Skeletal muscle satellite cell (primary cell): ENCODE measurements at regions not wholly inside any gene's neighbourhood (a gene's known extent, or its start where the extent isn't known, plus 50 kb on each side); places are given as distances from the start of the nearest gene placed in this dataset.

Experiments used
- H3K27me3 ChIP-seq: 2 replicates; pipeline ENCODE4 v1.7.0; 2013; ENCODE audit warnings: low read length; ENCODE audit not compliant: control insufficient read depth, insufficient read depth
- H3K36me3 ChIP-seq: 2 replicates; pipeline ENCODE4 v1.7.0; 2013; ENCODE audit warnings: mild to moderate bottlenecking, control low read depth, low read length; ENCODE audit not compliant: insufficient read depth
- H3K4me1 ChIP-seq: 2 replicates; pipeline ENCODE4 v1.7.0; 2013; ENCODE audit warnings: low read length; ENCODE audit not compliant: control insufficient read depth, insufficient read depth
- H3K4me2 ChIP-seq: 2 replicates; pipeline ENCODE4 v1.7.0; 2013; ENCODE audit warnings: mild to moderate bottlenecking, low read length
- H3K4me3 ChIP-seq: 2 replicates; pipeline ENCODE4 v1.7.0; 2013; ENCODE audit warnings: low read length
- H3K9ac ChIP-seq: 2 replicates; pipeline ENCODE4 v1.7.0; 2013; ENCODE audit warnings: mild to moderate bottlenecking, low read depth, low read length, moderate library complexity
- H3K9me3 ChIP-seq: replicated peaks from 2 replicates; pipeline ENCODE4 v1.7.0; 2013; ENCODE audit warnings: mild to moderate bottlenecking, control low read depth, low read length

DNA sequence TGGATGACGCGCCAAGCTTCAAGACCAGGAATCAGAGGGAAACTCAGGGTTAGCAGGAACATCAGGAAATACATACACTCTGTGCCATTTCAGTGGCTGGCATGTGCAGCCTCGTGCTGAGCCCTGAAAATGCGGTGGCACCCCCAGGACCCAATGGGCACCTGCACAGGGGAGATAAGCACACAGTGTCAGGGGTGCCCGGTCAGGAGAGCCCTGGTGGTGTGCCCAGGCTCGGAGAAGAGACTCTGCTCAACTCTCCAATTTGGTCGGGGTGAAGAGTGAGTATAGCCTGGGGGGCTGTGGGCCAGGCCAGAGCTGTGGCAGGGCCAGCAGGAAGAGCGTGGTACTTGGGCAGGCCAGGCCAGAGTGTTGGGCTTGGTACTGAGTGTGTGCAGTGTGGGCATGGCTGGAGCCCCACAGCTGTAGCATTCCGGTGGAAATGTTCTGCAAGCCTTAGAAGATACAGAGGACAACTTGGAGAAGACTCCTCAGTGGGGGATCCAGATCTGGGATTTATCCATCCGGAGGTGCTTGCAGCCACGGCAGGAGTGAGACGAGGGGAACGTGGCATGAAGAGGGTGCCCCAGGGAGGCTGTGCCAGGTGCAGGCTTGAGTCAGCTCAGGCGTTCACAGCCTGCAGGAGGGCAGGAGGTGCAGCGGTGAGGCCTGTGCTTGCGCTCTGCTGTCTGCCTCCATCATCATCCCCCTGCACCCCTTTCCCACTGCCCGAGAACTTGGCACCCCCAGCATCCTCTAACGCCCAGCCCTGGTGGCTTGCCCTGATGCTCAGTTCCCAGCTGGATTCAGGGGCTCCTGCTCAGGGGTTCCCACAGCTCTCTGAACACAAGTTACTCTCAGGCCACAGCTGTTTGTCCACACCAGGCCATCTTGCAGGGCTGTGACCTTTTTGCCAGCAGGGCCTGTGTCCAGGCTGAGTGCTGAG lies 451.7 kb upstream of the HS6ST1 start:
- Histone ChIP-seq H3K9me3 (peaks cover 19% of the 10 kb centered on the region), H3K36me3 (no peaks in the 10 kb centered on the region), H3K4me3 (no peak overlapping the region), H3K4me2 (no peak overlapping the region), H3K9ac (no peak overlapping the region), H3K4me1 (no peaks in the 10 kb centered on the region), H3K27me3 (no peaks in the 10 kb centered on the region)

DNA sequence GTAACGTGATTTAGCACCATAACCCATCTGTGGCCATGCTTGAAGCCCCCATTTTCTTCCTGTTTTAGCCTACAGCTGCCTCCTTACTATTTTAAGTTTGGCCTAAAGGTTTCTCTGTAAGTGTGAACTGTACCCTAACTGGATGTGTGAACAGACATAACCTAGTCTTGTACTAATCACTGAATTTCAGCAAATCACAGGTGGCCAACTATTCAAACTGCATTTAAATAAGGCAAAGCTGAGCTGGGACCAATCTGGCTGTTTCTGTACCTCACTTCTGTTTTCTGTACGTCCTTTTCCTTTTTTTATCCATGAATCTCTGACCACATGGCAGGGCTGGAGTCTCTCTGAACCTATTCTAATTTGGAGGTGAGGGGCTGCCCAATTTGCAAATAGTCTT lies 452.7 kb upstream of the HS6ST1 start:
- Histone ChIP-seq H3K4me3 (no peak overlapping the region), H3K4me2 (no peak overlapping the region)

DNA sequence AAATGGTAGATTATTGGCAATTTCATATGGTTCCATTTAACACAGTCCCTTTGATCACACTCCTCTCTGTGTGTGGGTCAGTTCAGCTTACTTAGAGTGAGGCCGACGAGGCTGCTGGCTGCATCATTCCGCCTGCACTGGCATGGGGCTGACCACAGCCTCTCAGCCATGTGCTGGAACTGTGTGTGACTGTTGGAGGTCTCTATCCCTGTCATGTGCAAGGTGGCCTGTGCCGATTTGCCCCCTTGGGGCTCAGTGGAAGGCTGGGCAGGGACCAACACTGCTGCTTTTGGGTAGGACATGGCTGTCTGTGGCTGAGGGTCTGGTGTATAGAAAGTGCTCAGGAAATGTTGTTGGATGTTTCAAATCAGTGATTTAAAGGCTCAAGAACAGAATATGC lies 454.0 kb upstream of the HS6ST1 start:
- no peaks in the 10 kb centered on the region for H3K27me3 ChIP-seq
- peaks cover 19% of the 10 kb centered on the region for H3K9me3 ChIP-seq
- H3K36me3 ChIP-seq = no peaks in the 10 kb centered on the region
- H3K4me2 ChIP-seq = no peak overlapping the region
- no peak overlapping the region for H3K4me3 ChIP-seq
- H3K9ac ChIP-seq = no peak overlapping the region
- no peaks in the 10 kb centered on the region for H3K4me1 ChIP-seq

More for the DNA sequence above, 452.7 kb upstream of the HS6ST1 start:
- no peak overlapping the region for H3K9ac ChIP-seq
- peaks cover 19% of the 10 kb centered on the region for H3K9me3 ChIP-seq
- H3K27me3 ChIP-seq = no peaks in the 10 kb centered on the region
- no peaks in the 10 kb centered on the region for H3K4me1 ChIP-seq
- H3K36me3 ChIP-seq = no peaks in the 10 kb centered on the region

DNA sequence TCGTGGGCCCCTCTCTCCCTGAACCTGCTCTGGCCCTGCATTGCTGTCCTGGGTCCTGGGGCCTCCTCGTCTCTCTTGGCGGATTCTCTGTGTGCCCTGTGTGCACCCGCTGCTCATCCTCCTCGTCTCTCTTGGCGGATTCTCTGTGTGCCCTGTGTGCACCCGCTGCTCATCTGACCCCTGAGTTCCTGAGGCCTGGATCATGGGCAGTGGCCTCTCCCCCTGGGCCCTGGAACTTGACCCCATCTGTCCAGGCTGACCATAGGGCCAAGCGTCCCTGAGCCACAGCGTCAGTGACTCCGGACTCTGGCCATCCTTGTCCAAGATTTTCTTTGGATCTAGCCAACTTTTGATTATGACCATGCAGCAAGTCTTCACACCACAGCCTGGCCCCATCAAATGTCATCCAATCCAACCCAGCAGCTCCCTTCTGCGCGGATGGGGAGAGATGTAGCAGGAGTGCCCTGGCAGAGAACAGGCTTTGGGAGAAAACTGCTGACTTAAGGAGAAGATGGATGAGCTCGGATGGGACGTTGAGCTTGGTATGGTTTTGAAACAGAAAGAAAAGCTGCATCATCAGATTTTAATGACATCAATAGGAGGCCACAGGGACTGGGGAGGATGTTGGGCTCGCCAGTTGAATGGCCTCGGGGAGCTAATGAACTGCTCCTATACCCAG lies 455.1 kb upstream of the HS6ST1 start:
- Histone ChIP-seq H3K27me3 (no peaks in the 10 kb centered on the region), H3K4me2 (no peak overlapping the region), H3K9ac (no peak overlapping the region), H3K4me1 (no peaks in the 10 kb centered on the region), H3K4me3 (no peak overlapping the region), H3K36me3 (no peaks in the 10 kb centered on the region), H3K9me3 (peaks cover 17% of the 10 kb centered on the region)

DNA sequence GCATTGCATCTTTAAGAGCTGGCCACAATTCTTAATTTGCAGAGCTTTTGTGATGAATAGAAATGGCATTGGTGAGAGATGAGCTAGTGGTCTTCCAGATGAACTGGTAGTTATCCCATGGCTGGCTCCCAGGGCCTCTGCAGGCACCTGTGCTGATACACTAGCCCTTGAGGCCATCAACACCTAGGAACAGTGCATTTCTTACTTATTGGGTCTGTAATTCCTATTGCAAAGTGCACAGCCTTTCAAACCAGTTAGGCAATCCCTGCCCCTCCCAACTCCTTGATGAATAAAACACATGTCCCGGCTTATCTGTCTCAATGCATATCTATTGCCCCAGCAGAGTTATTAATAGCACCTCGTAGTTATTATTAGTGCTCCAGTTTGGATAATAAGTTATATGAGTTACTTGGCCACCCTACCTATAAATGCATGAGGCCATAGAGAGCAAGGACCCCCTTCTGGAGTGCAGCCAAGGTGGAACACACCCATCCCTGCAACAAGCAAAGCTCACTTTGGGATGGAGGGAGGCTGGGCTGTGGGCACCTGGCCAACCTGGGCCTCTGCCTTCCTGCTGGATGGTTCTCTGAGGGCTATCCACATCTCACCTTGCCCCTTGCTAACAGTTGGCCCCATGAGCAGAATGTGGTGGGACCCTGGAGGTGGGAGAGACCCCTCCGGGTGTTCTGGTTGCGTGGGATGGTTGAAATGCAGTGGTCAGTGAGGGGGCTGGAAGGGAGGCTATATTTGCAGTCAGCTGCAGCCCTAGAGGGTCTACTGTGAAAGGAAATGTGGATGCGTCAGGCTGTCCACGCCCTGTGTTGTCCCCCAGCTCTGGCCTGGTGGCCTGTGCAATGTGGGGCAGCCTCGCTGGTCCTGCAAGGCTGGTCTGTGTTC lies 455.9 kb upstream of the HS6ST1 start:
- Histone ChIP-seq H3K4me2 (no peak overlapping the region), H3K9ac (no peak overlapping the region), H3K4me1 (no peaks in the 10 kb centered on the region), H3K27me3 (no peaks in the 10 kb centered on the region), H3K4me3 (no peak overlapping the region), H3K9me3 (peaks cover 13% of the 10 kb centered on the region), H3K36me3 (no peaks in the 10 kb centered on the region)

DNA sequence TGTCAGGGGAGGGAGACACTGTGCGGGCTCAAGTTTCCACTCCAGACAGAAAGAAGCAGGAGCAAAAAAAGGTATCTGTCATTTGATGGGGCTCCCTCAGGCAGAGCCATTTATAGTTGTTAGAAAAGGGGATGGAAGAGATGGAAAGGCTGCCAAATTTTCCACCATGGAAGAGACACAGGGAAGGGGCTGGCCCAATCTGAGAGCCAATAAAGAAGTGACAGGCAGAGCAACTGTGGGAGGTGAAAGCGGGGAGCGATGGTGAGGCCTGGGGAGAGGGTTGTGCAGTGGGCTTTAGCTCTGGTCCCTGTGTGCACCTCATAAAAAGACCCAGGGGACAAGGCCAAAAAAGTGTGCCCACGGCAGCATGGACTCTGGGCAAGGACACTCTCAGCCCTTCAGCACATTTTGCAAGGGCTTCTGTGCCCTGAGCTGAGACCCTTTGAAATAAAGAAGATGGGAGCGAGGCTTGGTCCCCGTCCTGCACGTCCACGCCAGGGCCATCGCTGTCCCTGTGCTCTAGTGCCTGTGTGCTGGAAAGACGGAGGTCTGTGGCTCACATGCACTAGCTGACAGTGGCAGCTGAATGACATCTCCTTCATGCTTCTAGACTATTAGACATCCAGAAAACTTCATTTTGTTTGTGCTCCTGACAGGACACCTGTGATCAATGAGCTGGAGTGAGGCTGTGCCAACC lies 456.7 kb upstream of the HS6ST1 start:
- peaks cover 14% of the 10 kb centered on the region for H3K9me3 ChIP-seq
- no peak overlapping the region for H3K4me2 ChIP-seq
- no peaks in the 10 kb centered on the region for H3K4me1 ChIP-seq
- H3K9ac ChIP-seq = no peak overlapping the region
- no peak overlapping the region for H3K4me3 ChIP-seq
- H3K27me3 ChIP-seq = no peaks in the 10 kb centered on the region
- no peaks in the 10 kb centered on the region for H3K36me3 ChIP-seq

DNA sequence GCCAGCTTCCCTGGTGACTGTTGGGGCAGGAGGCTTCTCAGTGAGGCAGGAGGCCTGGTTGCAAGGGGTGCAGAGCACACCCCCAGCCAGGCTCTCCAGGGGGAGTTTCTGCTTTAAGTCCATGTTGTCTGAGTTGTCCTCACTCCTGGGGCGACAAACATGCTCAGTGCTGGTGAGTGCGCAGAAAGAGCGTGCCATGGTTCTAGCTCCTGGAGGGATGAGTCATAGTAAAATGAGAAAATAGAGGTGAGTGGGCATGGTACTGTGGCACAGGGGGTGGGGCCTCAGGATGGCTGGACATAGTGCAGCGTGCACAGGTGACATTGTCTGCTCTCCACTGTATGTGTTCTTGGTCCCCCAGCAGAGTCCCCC lies 457.2 kb upstream of the HS6ST1 start:
- H3K4me3 ChIP-seq = no peak overlapping the region
- H3K36me3 ChIP-seq = no peaks in the 10 kb centered on the region
- no peaks in the 10 kb centered on the region for H3K4me1 ChIP-seq
- H3K27me3 ChIP-seq = no peaks in the 10 kb centered on the region
- no peak overlapping the region for H3K4me2 ChIP-seq
- no peak overlapping the region for H3K9ac ChIP-seq
- peaks cover 14% of the 10 kb centered on the region for H3K9me3 ChIP-seq

DNA sequence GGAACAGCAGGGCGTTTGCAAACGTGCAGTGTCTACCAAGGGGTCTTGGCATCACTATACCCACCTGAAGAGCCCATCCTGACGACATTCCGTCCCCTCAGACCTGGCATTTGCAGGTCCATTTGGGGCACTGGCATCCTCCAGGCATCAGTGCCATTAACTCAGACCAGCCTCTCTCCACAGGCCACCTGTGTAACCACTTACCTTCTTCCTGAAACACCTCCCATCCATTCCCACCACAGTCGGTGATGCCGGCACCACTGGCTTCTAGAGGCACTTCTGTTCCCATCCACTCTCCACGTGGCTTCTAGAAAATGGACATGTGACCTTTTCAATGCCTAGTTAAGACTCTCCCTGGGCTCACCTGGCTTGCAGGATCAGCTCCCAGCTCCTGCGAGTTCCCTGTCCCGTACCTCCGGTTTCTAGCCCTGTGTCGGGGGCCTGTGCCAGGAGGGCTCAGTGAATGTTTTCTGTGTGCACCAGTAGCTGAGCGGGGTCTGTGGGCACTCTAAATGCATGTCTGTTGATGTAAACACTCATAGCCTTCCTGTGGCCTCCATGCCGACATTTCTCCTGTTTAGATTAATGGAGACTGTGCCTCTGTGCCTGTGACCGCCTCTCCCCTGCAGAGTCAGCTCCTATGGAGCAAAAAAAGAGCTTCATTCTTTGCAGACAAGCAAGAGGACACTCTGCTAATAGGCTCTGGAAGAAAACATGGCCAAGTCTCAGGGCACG lies 458.0 kb upstream of the HS6ST1 start:
- Histone ChIP-seq H3K27me3 (no peaks in the 10 kb centered on the region), H3K9ac (no peak overlapping the region), H3K4me3 (no peak overlapping the region), H3K4me2 (no peak overlapping the region), H3K4me1 (no peaks in the 10 kb centered on the region), H3K9me3 (peaks cover 14% of the 10 kb centered on the region), H3K36me3 (no peaks in the 10 kb centered on the region)

DNA sequence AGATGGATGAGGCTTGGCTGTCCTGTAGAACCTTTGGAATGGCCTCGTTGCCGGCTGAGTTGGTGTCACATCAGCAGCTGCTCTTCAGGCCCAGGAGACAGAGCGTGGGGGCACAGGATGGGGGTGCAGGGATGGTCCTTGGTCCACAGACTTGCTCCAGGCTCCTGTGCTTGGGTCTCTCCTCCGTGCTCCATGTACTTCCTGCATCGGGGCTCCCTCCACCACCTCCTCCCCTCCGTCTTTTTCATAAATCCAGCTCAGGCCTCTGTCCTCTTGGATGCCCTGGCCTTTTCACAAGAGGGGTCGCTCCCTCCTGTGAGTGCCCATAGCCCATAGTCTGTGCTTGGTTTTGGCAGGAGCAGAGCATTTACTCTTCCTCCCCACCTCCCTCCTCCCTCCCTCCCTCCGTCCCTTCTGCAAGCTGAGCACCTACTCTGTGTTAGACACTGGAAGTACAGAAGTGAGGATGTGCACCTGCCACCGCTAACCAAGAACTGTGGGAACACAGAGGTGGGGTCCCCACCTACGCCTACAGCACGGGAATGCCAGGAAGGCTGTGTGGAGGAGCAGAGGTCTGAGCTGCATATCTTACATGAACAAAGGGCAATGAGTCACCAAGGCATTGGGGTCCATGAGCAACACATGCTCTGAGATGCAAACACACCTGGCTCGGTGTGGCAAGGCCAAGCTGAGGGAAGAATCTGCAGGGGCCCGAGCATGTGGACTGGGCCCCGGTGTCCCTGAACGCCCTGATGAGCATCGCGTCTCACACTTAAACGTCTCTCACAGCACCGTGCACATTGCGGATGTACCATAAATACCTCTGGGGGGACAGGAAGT lies 458.7 kb upstream of the HS6ST1 start:
- Histone ChIP-seq H3K4me2 (no peak overlapping the region), H3K9me3 (peaks cover 14% of the 10 kb centered on the region), H3K9ac (no peak overlapping the region), H3K4me3 (no peak overlapping the region), H3K36me3 (no peaks in the 10 kb centered on the region), H3K27me3 (no peaks in the 10 kb centered on the region), H3K4me1 (no peaks in the 10 kb centered on the region)

DNA sequence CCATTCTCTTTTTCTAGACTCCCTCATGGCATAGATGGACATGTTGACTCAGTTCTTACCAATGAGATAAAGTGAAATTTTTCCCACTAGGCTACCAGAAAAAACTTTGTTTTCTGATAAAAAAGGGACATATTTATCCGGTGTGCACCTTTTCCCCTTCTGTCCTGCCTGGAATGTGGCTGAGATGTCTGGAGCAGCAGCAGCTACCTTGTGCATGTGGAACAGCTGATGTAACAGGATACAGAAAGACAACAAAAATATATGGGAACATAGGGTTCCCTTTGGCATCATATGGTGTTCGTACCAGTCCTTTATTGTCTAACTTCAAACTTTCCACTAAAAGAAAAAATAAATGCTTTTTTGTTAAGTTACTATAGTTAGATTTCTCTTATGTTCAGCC lies 460.2 kb upstream of the HS6ST1 start:
- peaks cover 10% of the 10 kb centered on the region for H3K9me3 ChIP-seq
- no peak overlapping the region for H3K4me2 ChIP-seq
- no peak overlapping the region for H3K4me3 ChIP-seq
- H3K9ac ChIP-seq = no peak overlapping the region
- H3K4me1 ChIP-seq = no peaks in the 10 kb centered on the region
- H3K36me3 ChIP-seq = no peaks in the 10 kb centered on the region
- no peaks in the 10 kb centered on the region for H3K27me3 ChIP-seq
